ENCODE measurements at regions not wholly inside any gene's neighbourhood (a gene's known extent, or its start where the extent isn't known, plus 50 kb on each side); places are given as distances from the start of the nearest gene placed in this dataset.
A peak's percentile ranks its signal among the peaks of the same experiment; 100 is the strongest.

- DNase-seq (ENCODE audit: insufficient read length, low spot score) (no peak), FAIRE-seq (no peak)
- no peak for TF ChIP-seq POLR2A (IDR thresholded peaks at IDR 0.05; ENCODE audit: low read depth, low read length)
Measured at GRCh38 chr1:218658269-218658668, 313.1 kb downstream of the TGFB2 start.

- no peak for TF ChIP-seq POLR2A (IDR thresholded peaks at IDR 0.05; ENCODE audit: low read depth, low read length)
- peak; percentile 82 for FAIRE-seq
- peak; percentile 24 for DNase-seq (ENCODE audit: insufficient read length, low spot score)
Measured at GRCh38 chr1:218658899-218659298, 313.8 kb downstream of the TGFB2 start.

GRCh38 chr1:218659911-218660677 lies 315.0 kb downstream of the TGFB2 start:
- no peak for FAIRE-seq
- no peak for DNase-seq (ENCODE audit: insufficient read length, low spot score)
- TF ChIP-seq POLR2A (IDR thresholded peaks at IDR 0.05; ENCODE audit: low read depth, low read length), result no peak

GRCh38 chr1:218660678-218661053 lies 315.5 kb downstream of the TGFB2 start:
- no peak for TF ChIP-seq POLR2A (IDR thresholded peaks at IDR 0.05; ENCODE audit: low read depth, low read length)
- DNase-seq (ENCODE audit: insufficient read length, low spot score) (no peak), FAIRE-seq (peak; percentile 86)

- no peak for FAIRE-seq
Measured at GRCh38 chr1:218661411-218661810, 316.3 kb downstream of the TGFB2 start.

GRCh38 chr1:218664385-218665170 lies 319.4 kb downstream of the TGFB2 start:
- no peak for TF ChIP-seq POLR2A (IDR thresholded peaks at IDR 0.05; ENCODE audit: low read depth, low read length)
- no peak for DNase-seq (ENCODE audit: insufficient read length, low spot score)
- FAIRE-seq, result no peak

More at GRCh38 chr1:218661411-218661810, 316.3 kb downstream of the TGFB2 start:
- no peak for DNase-seq (ENCODE audit: insufficient read length, low spot score)
- no peak for TF ChIP-seq POLR2A (IDR thresholded peaks at IDR 0.05; ENCODE audit: low read depth, low read length)

GRCh38 chr1:218665221-218665620 lies 320.1 kb downstream of the TGFB2 start:
- DNase-seq (ENCODE audit: insufficient read length, low spot score) (no peak), FAIRE-seq (peak; percentile 84)
- no peak for TF ChIP-seq POLR2A (IDR thresholded peaks at IDR 0.05; ENCODE audit: low read depth, low read length)

GRCh38 chr1:218666263-218666662 lies 321.1 kb downstream of the TGFB2 start:
- no peak for FAIRE-seq
- no peak for TF ChIP-seq POLR2A (IDR thresholded peaks at IDR 0.05; ENCODE audit: low read depth, low read length)
- no peak for DNase-seq (ENCODE audit: insufficient read length, low spot score)

GRCh38 chr1:218667781-218668516 lies 322.8 kb downstream of the TGFB2 start:
- DNase-seq (ENCODE audit: insufficient read length, low spot score) (no peak), FAIRE-seq (no peak)
- TF ChIP-seq POLR2A (IDR thresholded peaks at IDR 0.05; ENCODE audit: low read depth, low read length), result no peak

GRCh38 chr1:218669431-218669830 lies 324.3 kb downstream of the TGFB2 start:
- DNase-seq (ENCODE audit: insufficient read length, low spot score) (no peak), FAIRE-seq (no peak)
- no peak for TF ChIP-seq POLR2A (IDR thresholded peaks at IDR 0.05; ENCODE audit: low read depth, low read length)

- TF ChIP-seq POLR2A (IDR thresholded peaks at IDR 0.05; ENCODE audit: low read depth, low read length), result no peak
- FAIRE-seq (no peak), DNase-seq (ENCODE audit: insufficient read length, low spot score) (no peak)
Measured at GRCh38 chr1:218670875-218671274, 325.7 kb downstream of the TGFB2 start.

GRCh38 chr1:218671573-218671972 lies 326.4 kb downstream of the TGFB2 start:
- no peak for TF ChIP-seq POLR2A (IDR thresholded peaks at IDR 0.05; ENCODE audit: low read depth, low read length)
- no peak for DNase-seq (ENCODE audit: insufficient read length, low spot score)
- no peak for FAIRE-seq

GRCh38 chr1:218673170-218673569 lies 328.0 kb downstream of the TGFB2 start:
- no peak for TF ChIP-seq POLR2A (IDR thresholded peaks at IDR 0.05; ENCODE audit: low read depth, low read length)
- no peak for DNase-seq (ENCODE audit: insufficient read length, low spot score)
- FAIRE-seq, result no peak

GRCh38 chr1:218674280-218674773 lies 329.2 kb downstream of the TGFB2 start:
- FAIRE-seq, result peak; percentile 88
- peak; percentile 20; the same call in 1 of the 2 replicates for TF ChIP-seq POLR2A (IDR thresholded peaks at IDR 0.05; ENCODE audit: low read depth, low read length)
- peak; percentile 33 for DNase-seq (ENCODE audit: insufficient read length, low spot score)
